ENCODE measurements at regions not wholly inside any gene's neighbourhood (a gene's known extent, or its start where the extent isn't known, plus 50 kb on each side); places are given as distances from the start of the nearest gene placed in this dataset.
"Not testable (repeated sequence)": the region's sequence is repeated elsewhere in the genome, so short reads cannot be mapped to it uniquely, and the experiment has no call there.

DNA sequence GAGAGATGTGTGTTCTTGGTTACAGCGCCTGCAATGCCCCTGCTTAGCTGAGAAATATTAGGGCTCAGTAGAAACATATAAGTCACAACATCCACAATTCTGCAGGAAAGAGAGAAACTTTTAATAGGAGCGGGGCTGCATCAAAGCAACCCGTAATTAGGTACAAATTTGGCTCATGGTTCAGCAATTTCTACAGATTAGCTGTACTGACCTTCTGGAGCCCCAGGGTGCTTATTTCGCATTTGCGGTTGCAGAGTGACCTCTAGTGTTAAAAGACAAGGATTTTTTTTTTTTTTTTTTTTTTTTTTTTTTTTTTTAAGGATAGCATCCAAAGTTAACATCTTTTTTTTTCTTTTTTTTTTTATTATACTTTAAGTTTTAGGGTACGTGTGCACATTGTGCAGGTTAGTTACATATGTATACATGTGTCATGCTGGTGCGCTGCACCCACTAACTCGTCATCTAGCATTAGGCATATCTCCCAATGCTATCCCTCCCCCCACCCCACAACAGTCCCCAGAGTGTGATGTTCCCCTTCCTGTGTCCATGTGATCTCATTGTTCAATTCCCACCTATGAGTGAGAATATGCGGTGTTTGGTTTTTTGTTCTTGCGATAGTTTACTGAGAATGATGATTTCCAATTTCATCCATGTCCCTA, 334.7 kb downstream of the ARRDC4 start:
- Mint-ChIP-seq H3K4me1 (ENCODE audit: low read depth) (peaks cover 11% of the 10 kb centered on the region; the same call in 1 of the 2 replicates), H3K27me3 (ENCODE audit: insufficient read depth) (peaks cover 21% of the 10 kb centered on the region)
- H3K27ac Mint-ChIP-seq; H3K36me3 Mint-ChIP-seq (ENCODE audit: low read depth); H3K4me3 Mint-ChIP-seq; H3K9me3 Mint-ChIP-seq: not testable (repeated sequence)
- DNase-seq: peak; percentile 52
- peak; percentile 73 for TF ChIP-seq CTCF (IDR thresholded peaks at IDR 0.05)

- Mint-ChIP-seq H3K36me3 (ENCODE audit: low read depth) (no peaks in the 10 kb centered on the region), H3K27ac (no peak overlapping the region), H3K9me3 (no peaks in the 10 kb centered on the region), H3K4me1 (ENCODE audit: low read depth) (peaks cover 11% of the 10 kb centered on the region; the same call in 1 of the 2 replicates), H3K4me3 (no peak overlapping the region), H3K27me3 (ENCODE audit: insufficient read depth) (peaks cover 22% of the 10 kb centered on the region)
- TF ChIP-seq CTCF (IDR thresholded peaks at IDR 0.05): no peak
- no peak for DNase-seq
Observed at GRCh38 chr15:98296653-98297052, 336.1 kb downstream of the ARRDC4 start.

DNA sequence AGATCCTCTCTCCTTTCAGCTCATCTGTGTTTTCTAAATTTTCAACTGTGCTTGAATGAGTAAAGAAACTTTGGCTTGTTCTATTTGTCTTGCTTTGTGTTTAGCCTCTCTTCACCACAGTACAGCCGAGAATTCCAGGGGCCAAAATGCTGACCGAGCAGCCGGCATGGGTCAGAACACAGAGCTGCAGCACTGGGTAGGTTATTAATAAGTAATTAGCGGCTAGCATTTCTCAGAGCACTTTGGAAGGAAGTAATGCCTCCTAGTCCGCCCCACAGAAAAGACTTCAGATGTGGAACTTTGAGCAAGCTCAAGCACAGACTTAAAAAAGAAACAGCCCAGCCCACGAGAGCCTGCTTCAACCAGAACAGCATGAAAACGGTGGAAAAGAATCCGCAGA, 343.9 kb downstream of the ARRDC4 start:
- Mint-ChIP-seq H3K36me3 (ENCODE audit: low read depth) (no peaks in the 10 kb centered on the region), H3K27ac (no peak overlapping the region), H3K27me3 (ENCODE audit: insufficient read depth) (peaks cover 22% of the 10 kb centered on the region), H3K9me3 (no peaks in the 10 kb centered on the region), H3K4me3 (no peak overlapping the region), H3K4me1 (ENCODE audit: low read depth) (no peaks in the 10 kb centered on the region)
- DNase-seq: no peak
- TF ChIP-seq CTCF (IDR thresholded peaks at IDR 0.05): no peak

- Mint-ChIP-seq H3K27ac (no peak overlapping the region), H3K27me3 (ENCODE audit: insufficient read depth) (peaks cover 10% of the 10 kb centered on the region), H3K4me1 (ENCODE audit: low read depth) (peaks cover 7% of the 10 kb centered on the region), H3K36me3 (ENCODE audit: low read depth) (no peaks in the 10 kb centered on the region), H3K4me3 (no peak overlapping the region), H3K9me3 (no peaks in the 10 kb centered on the region)
- no peak for TF ChIP-seq CTCF (IDR thresholded peaks at IDR 0.05)
- no peak for DNase-seq
Observed at GRCh38 chr15:98308117-98308516, 340.2 kb upstream of the IGF1R start.

- H3K27ac Mint-ChIP-seq: no peak overlapping the region
- peak overlapping the region; percentile 47 for H3K4me3 Mint-ChIP-seq
- peaks cover 7% of the 10 kb centered on the region for H3K4me1 Mint-ChIP-seq (ENCODE audit: low read depth)
- H3K27me3 Mint-ChIP-seq (ENCODE audit: insufficient read depth): no peaks in the 10 kb centered on the region; the same call in none of the 2 replicates
- H3K36me3 Mint-ChIP-seq (ENCODE audit: low read depth): no peaks in the 10 kb centered on the region
- H3K9me3 Mint-ChIP-seq: no peaks in the 10 kb centered on the region
- peak; percentile 68 for DNase-seq
- TF ChIP-seq CTCF (IDR thresholded peaks at IDR 0.05): peak; percentile 95
Observed at GRCh38 chr15:98311566-98312188, 336.7 kb upstream of the IGF1R start.

Measured in HFFc6 (cell line).